ENCODE measurements at regions not wholly inside any gene's neighbourhood (a gene's known extent, or its start where the extent isn't known, plus 50 kb on each side); places are given as distances from the start of the nearest gene placed in this dataset.
"Not testable (repeated sequence)": the region's sequence is repeated elsewhere in the genome, so short reads cannot be mapped to it uniquely, and the experiment has no call there.

- Histone ChIP-seq H3K9me3 (ENCODE audit: low read depth) (no peaks in the 10 kb centered on the region), H2AFZ (replicated peaks) (peak overlapping the region; percentile 26), H3K9ac (no peak overlapping the region), H3K27me3 (no peaks in the 10 kb centered on the region), H3K4me1 (no peaks in the 10 kb centered on the region), H3F3A (ENCODE audit: low read depth) (peaks cover 6% of the 10 kb centered on the region), H3K36me3 (no peaks in the 10 kb centered on the region), H3K79me2 (ENCODE audit: low read depth) (no peaks in the 10 kb centered on the region), H3K4me2 (no peak overlapping the region), H4K20me1 (ENCODE audit: low read depth) (no peaks in the 10 kb centered on the region), H3K27ac (no peak overlapping the region), H3K4me3 (no peak overlapping the region)
- H3K9me3 Mint-ChIP-seq = peaks cover 10% of the 10 kb centered on the region
- no peak overlapping the region for H3K27ac Mint-ChIP-seq
- TF ChIP-seq CTCF (IDR thresholded peaks at IDR 0.05) = peak; percentile 27
- TF ChIP-seq EZH2phosphoT487 (IDR thresholded peaks at IDR 0.05) = no peak
- peaks cover 6% of the 10 kb centered on the region for H3K27me3 Mint-ChIP-seq (ENCODE audit: insufficient read depth, low read depth)
- H3K36me3 Mint-ChIP-seq = no peaks in the 10 kb centered on the region
- no peak overlapping the region for H3K4me3 Mint-ChIP-seq
- no peak for DNase-seq (ENCODE audit: low spot score)
- H3K4me1 Mint-ChIP-seq = peaks cover 11% of the 10 kb centered on the region
Observed at GRCh38 chr4:156109943-156110900, 156.6 kb upstream of the CTSO start.

GRCh38 chr4:156109087-156109486 is 155.4 kb upstream of the CTSO start:
- not testable (repeated sequence) for H3K27me3 ChIP-seq; H3F3A ChIP-seq (ENCODE audit: low read depth); H4K20me1 ChIP-seq (ENCODE audit: low read depth); H3K4me3 Mint-ChIP-seq; H3K79me2 ChIP-seq (ENCODE audit: low read depth); H3K27ac Mint-ChIP-seq; H3K27ac ChIP-seq; H3K9ac ChIP-seq; H3K9me3 ChIP-seq (ENCODE audit: low read depth); H3K4me2 ChIP-seq; H2AFZ ChIP-seq (replicated peaks); H3K36me3 ChIP-seq; H3K4me3 ChIP-seq; H3K36me3 Mint-ChIP-seq; H3K27me3 Mint-ChIP-seq (ENCODE audit: insufficient read depth, low read depth); DNase-seq (ENCODE audit: low spot score); H3K4me1 ChIP-seq
- Mint-ChIP-seq H3K4me1 (peaks cover 11% of the 10 kb centered on the region), H3K9me3 (peaks cover 10% of the 10 kb centered on the region)

- TF ChIP-seq CTCF (IDR thresholded peaks at IDR 0.05) = no peak
- no peak for TF ChIP-seq EZH2 (IDR thresholded peaks at IDR 0.05)
- no peak for TF ChIP-seq EZH2phosphoT487 (IDR thresholded peaks at IDR 0.05)
- H3K4me2 ChIP-seq = no peak overlapping the region
- DNase-seq (ENCODE audit: low spot score) = no peak
- no peak overlapping the region for H3K4me3 ChIP-seq
- Mint-ChIP-seq H3K36me3 (no peaks in the 10 kb centered on the region), H3K4me3 (no peak overlapping the region), H3K27ac (no peak overlapping the region), H3K4me1 (peaks cover 2% of the 10 kb centered on the region), H3K9me3 (no peaks in the 10 kb centered on the region), H3K27me3 (ENCODE audit: insufficient read depth, low read depth) (peaks cover 3% of the 10 kb centered on the region)
- no peaks in the 10 kb centered on the region for H3K36me3 ChIP-seq
- H2AFZ ChIP-seq (replicated peaks) = no peak overlapping the region
- no peaks in the 10 kb centered on the region for H3K9me3 ChIP-seq (ENCODE audit: low read depth)
- no peaks in the 10 kb centered on the region for H3K79me2 ChIP-seq (ENCODE audit: low read depth)
- no peaks in the 10 kb centered on the region for H3K27me3 ChIP-seq
- H3K9ac ChIP-seq = no peak overlapping the region
- H3F3A ChIP-seq (ENCODE audit: low read depth) = no peaks in the 10 kb centered on the region
- H3K27ac ChIP-seq = no peak overlapping the region
- no peaks in the 10 kb centered on the region for H4K20me1 ChIP-seq (ENCODE audit: low read depth)
- H3K4me1 ChIP-seq = no peaks in the 10 kb centered on the region
Observed at GRCh38 chr4:156103311-156103710, 149.6 kb upstream of the CTSO start.

GRCh38 chr4:156102411-156102810 is 148.7 kb upstream of the CTSO start:
- Histone ChIP-seq H3K9me3 (ENCODE audit: low read depth) (no peaks in the 10 kb centered on the region), H3K9ac (no peak overlapping the region), H4K20me1 (ENCODE audit: low read depth) (no peaks in the 10 kb centered on the region), H3K27ac (no peak overlapping the region), H3K4me1 (no peaks in the 10 kb centered on the region), H3K36me3 (no peaks in the 10 kb centered on the region), H3K4me3 (no peak overlapping the region), H3K79me2 (ENCODE audit: low read depth) (no peaks in the 10 kb centered on the region), H2AFZ (replicated peaks) (no peak overlapping the region), H3K27me3 (no peaks in the 10 kb centered on the region), H3K4me2 (no peak overlapping the region), H3F3A (ENCODE audit: low read depth) (no peaks in the 10 kb centered on the region)
- no peaks in the 10 kb centered on the region for H3K36me3 Mint-ChIP-seq
- no peaks in the 10 kb centered on the region for H3K9me3 Mint-ChIP-seq
- H3K27ac Mint-ChIP-seq = no peak overlapping the region
- no peak overlapping the region for H3K4me3 Mint-ChIP-seq
- DNase-seq (ENCODE audit: low spot score) = no peak
- TF ChIP-seq EZH2 (IDR thresholded peaks at IDR 0.05) (no peak), EZH2phosphoT487 (IDR thresholded peaks at IDR 0.05) (no peak), CTCF (IDR thresholded peaks at IDR 0.05) (no peak)
- no peaks in the 10 kb centered on the region for H3K27me3 Mint-ChIP-seq (ENCODE audit: insufficient read depth, low read depth)
- H3K4me1 Mint-ChIP-seq = peaks cover 2% of the 10 kb centered on the region

Data from neural progenitor cell (in vitro differentiated cells).